Esophagus muscularis mucosa (tissue), 4 donors: ENCODE measurements at regions not wholly inside any gene's neighbourhood (a gene's known extent, or its start where the extent isn't known, plus 50 kb on each side); places are given as distances from the start of the nearest gene placed in this dataset.

Experiments used
- DNase-seq: peaks from one replicate; pipeline ENCODE4 v3.0.0-alpha.2; 2017; ENCODE audit errors: extremely low spot score
- H3K27ac ChIP-seq, 4 donors: fragments of 200-600 bp; sonication (generic); replicated peaks in 1 of 4; 1 replicate in 3 of 4; 2 replicates in 1 of 4; pipeline ENCODE4 v1.5.1; 2016 to 2019; ENCODE audit warnings: mild to moderate bottlenecking in 1 of 4
- H3K27me3 ChIP-seq, 4 donors: fragments of 200-600 bp; sonication (generic); one replicate each; pipeline versions ENCODE4 v1.5.1 to v1.6.0; 2016 to 2019
- H3K36me3 ChIP-seq, 4 donors: fragments of 200-600 bp; sonication (generic); one replicate each; pipeline ENCODE4 v1.5.1; 2016 to 2019
- H3K4me1 ChIP-seq, 4 donors: fragments of 200-600 bp; sonication (generic); one replicate each; pipeline ENCODE4 v1.5.1; 2016 to 2019
- H3K4me3 ChIP-seq, 4 donors: fragments of 200-600 bp; sonication (generic); 1 replicate in 2 of 4; 2 replicates in 2 of 4; pipeline ENCODE4 v1.5.1; 2016 to 2019; ENCODE audit warnings: mild to moderate bottlenecking in 4 of 4, moderate library complexity in 1 of 4
- H3K9me3 ChIP-seq, 4 donors: fragments of 200-600 bp; sonication (generic); 1 replicate in 3 of 4; 2 replicates in 1 of 4; pipeline ENCODE4 v1.5.1; 2016 to 2019
- EP300 ChIP-seq: sonication (generic); formaldehyde crosslinking; IDR thresholded peaks from one replicate; pipeline ENCODE4 v1.6.1; 2017; ENCODE audit warnings: antibody characterized with exemption
- POLR2A ChIP-seq: fragments of 450-650 bp; IDR thresholded peaks from one replicate; pipeline ENCODE4 v1.6.1; 2017; ENCODE audit warnings: antibody characterized with exemption, moderate library complexity, mild to moderate bottlenecking, low read depth
- POLR2AphosphoS5 ChIP-seq, 2 donors: sonication (generic); formaldehyde crosslinking; IDR thresholded peaks; one replicate each; pipeline ENCODE4 v1.6.1; 2017; ENCODE audit warnings: antibody characterized with exemption in 2 of 2
- WGBS: methylation state at CpG from one replicate; pipeline ENCODE4 v1.1.5; 2018; 5-methylcytosine and 5-hydroxymethylcytosine counted together
- intact Hi-C: fragments of 100-400 bp; cut with DNase I; formaldehyde crosslinking; loops from one replicate; pipeline ENCODE4 v1.15.1; 2023
- TF ChIP-seq, protein P1 (sequence below), 3 experiments: fragments of 200-600 bp in 2 of 3; fragments of 450-650 bp in 1 of 3; sonication (generic) in 2 of 3; IDR thresholded peaks; one replicate each; pipeline ENCODE4 v1.5.1; 2017 to 2019; ENCODE audit warnings: antibody characterized with exemption in 3 of 3, mild to moderate bottlenecking in 2 of 3, moderate library complexity in 1 of 3

DNA sequence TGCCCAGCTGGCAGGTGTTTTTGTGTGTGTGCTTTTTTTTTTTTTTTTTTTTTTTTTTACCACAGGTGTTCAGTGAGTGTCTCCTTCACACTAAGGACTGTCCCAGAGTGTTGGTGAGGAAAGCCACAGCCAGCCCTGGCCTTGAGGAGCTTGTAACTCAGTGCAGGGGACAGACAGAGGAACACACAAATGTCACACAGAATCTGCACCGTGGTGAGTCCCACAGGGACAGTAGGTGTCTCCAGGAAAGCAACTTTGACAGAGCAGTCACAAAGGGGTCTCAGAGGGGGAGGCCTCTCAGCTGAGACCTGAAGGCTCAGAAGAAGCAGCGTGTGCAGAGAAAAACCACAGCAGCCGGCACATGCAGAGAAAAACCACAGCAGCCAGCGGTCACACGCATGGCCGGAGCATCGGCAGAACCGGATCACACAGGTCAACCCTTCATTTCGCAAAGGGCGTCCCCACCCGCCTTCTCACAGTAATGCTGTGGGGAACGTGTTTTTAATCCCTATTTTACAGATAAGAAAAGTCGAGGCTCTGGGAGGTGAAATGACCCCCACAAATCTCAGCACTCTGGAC is 101.7 kb upstream of the PRR5 start:
- 81% methylated on average over 13 of the region's 13 CpGs for WGBS
- H3K36me3 ChIP-seq = no peaks in the 10 kb centered on the region
- H3K9me3 ChIP-seq = no peaks in the 10 kb centered on the region
- no peak overlapping the region for H3K27ac ChIP-seq
- no peak for DNase-seq
- H3K27me3 ChIP-seq = peaks cover 0 to 24% (median 0%) of the 10 kb centered on the region in 4 donors
- no peak overlapping the region for H3K4me3 ChIP-seq
- intact Hi-C loops = no loop called here
- H3K4me1 ChIP-seq = peaks cover 0 to 5% (median 0%) of the 10 kb centered on the region in 4 donors
- TF ChIP-seq POLR2A (no peak), POLR2AphosphoS5 (IDR thresholded peaks at IDR 0.05) (no peak), EP300 (no peak)

DNA sequence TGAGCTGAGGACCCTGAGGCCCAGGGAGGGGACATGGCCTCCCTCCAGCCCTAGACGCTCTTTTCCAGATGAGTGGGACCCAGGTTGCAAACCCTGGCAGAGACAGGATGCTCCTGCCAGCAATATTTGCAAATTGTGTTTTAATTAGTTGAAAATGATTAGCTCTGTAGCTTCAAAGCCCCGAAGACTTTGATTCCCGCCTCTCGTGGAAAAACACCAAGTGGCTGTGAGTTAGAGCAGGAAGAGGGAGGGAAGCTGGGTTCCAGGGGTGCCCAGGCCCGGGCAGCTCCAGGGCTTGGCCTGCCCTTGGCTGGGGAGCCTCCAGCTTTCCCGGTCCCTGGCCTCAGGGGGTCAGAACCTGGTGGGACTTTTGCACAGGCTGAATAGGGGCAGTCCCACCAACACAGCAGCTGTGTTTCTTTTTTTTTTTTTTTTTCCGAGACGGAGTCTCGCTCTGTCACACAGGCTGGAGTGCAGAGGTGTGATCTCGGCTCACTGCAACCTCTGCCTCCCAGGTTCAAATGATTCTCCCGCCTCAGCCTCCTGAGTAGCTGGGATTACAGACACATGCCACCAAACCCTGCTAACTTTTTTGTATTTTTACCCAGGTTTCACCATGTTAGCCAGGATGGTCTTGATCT is 101.6 kb upstream of the RTL6 start:
- Histone ChIP-seq H3K4me1 (peaks cover 0 to 5% (median 0%) of the 10 kb centered on the region in 4 donors), H3K27ac (no peak overlapping the region), H3K9me3 (no peaks in the 10 kb centered on the region), H3K27me3 (peaks cover 0 to 26% (median 0%) of the 10 kb centered on the region in 4 donors), H3K4me3 (no peak overlapping the region), H3K36me3 (no peaks in the 10 kb centered on the region)
- no peak for DNase-seq
- intact Hi-C loops = no loop called here
- WGBS = 73% methylated on average over 11 of the region's 11 CpGs
- TF ChIP-seq, protein P1, sequence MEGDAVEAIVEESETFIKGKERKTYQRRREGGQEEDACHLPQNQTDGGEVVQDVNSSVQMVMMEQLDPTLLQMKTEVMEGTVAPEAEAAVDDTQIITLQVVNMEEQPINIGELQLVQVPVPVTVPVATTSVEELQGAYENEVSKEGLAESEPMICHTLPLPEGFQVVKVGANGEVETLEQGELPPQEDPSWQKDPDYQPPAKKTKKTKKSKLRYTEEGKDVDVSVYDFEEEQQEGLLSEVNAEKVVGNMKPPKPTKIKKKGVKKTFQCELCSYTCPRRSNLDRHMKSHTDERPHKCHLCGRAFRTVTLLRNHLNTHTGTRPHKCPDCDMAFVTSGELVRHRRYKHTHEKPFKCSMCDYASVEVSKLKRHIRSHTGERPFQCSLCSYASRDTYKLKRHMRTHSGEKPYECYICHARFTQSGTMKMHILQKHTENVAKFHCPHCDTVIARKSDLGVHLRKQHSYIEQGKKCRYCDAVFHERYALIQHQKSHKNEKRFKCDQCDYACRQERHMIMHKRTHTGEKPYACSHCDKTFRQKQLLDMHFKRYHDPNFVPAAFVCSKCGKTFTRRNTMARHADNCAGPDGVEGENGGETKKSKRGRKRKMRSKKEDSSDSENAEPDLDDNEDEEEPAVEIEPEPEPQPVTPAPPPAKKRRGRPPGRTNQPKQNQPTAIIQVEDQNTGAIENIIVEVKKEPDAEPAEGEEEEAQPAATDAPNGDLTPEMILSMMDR (IDR thresholded peaks at IDR 0.05) = no peak
- TF ChIP-seq POLR2AphosphoS5 (IDR thresholded peaks at IDR 0.05) = no peak
- TF ChIP-seq EP300 = no peak
- no peak for TF ChIP-seq POLR2A

DNA sequence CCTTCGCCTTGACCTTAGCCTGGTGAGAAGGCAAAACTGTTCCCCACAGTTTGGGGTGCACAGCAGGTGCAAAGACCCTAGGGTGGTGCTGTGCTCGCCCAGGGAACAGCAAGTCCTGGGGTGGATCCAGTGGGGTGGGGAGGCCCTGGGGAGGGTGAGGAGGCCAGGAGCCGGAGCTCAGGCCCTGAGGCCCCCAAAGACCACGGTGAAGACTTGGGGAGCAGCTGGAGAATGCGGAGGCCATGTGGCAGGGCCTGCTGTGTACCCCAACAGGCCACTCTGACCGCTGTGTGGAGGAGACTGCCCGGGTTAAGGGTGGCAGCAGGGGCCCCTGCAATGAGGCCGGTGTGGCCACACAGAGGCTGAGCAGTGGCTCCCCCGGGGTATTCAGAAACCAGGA is 101.1 kb upstream of the RTL6 start:
- intact Hi-C loops = no loop called here
- Histone ChIP-seq H3K4me1 (peaks cover 0 to 5% (median 0%) of the 10 kb centered on the region in 4 donors), H3K27ac (no peak overlapping the region), H3K4me3 (no peak overlapping the region), H3K27me3 (peaks cover 0 to 31% (median 0%) of the 10 kb centered on the region in 4 donors), H3K36me3 (no peaks in the 10 kb centered on the region), H3K9me3 (no peaks in the 10 kb centered on the region)
- TF ChIP-seq, protein P1 (IDR thresholded peaks at IDR 0.05) = no peak
- TF ChIP-seq POLR2AphosphoS5 (IDR thresholded peaks at IDR 0.05) (no peak), POLR2A (no peak), EP300 (no peak)
- no peak for DNase-seq
- WGBS = 81% methylated on average over 9 of the region's 9 CpGs

DNA sequence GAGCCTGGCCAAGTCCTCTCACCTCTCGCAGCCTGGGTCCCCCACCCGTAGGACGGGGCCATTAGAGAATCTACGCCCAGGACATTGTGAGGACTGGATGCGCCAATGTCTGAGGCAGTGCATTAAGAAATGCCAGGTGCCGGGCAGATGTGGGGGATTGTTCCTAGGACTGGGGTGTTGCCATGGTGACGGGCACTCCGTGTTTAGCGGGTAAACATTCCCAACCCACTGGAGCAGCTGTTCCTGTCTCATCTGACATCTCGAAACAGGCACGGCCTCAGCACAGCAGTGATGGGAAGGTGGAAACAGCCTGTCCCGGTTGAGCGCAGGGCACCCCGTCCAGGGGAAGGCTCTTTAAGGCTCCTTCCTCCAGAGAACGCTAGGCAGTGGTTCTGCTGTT is 99.6 kb upstream of the RTL6 start:
- Histone ChIP-seq H3K9me3 (no peaks in the 10 kb centered on the region), H3K36me3 (no peaks in the 10 kb centered on the region), H3K4me1 (peaks cover 0 to 5% (median 0%) of the 10 kb centered on the region in 4 donors), H3K4me3 (no peak overlapping the region), H3K27ac (no peak overlapping the region), H3K27me3 (peaks cover 0 to 40% (median 0%) of the 10 kb centered on the region in 4 donors)
- intact Hi-C loops = no loop called here
- TF ChIP-seq EP300 (no peak), POLR2A (no peak), POLR2AphosphoS5 (IDR thresholded peaks at IDR 0.05) (no peak)
- TF ChIP-seq, protein P1 (IDR thresholded peaks at IDR 0.05) = no peak
- WGBS = 86% methylated on average over 12 of the region's 15 CpGs
- DNase-seq = no peak

DNA sequence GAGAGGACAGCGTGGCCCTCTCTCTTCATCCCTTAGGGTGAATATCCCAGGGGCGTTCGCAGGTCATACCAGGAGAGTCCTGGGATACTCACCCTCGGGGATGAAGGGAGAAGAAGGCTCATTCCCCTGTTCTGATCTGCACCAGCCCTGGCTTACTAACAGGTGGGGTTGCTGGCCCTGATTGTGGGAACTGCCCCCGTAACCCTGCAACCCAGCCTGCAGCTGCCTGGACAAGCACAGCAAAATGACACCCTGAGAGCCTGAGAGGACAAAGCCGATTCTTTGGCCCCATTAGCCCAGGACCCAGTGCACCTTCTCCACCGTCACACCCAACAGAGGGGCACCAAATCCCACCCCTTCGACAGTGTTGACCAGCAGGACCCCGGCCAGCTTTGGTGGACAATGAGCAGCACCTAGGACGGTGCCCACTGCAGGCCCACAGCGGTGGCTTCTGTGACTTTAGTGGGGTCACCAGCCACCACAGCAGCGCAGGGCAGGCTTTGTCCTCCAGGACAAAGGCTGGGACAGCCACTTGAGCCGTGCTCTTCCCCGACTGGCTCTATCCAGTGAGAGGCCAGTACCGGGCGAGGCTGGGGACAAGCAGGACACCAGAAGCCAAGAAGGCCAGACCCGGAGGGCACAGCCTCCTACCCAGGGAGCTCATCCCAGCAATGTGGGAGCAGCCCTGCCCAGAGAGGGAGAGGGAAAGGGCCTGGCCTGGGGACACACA is 98.5 kb upstream of the RTL6 start:
- WGBS = 89% methylated on average over 11 of the region's 17 CpGs
- Histone ChIP-seq H3K9me3 (no peaks in the 10 kb centered on the region), H3K36me3 (no peaks in the 10 kb centered on the region), H3K27ac (no peak overlapping the region), H3K4me1 (peaks cover 0 to 5% (median 0%) of the 10 kb centered on the region in 4 donors), H3K27me3 (peaks cover 0 to 33% (median 0%) of the 10 kb centered on the region in 4 donors), H3K4me3 (no peak overlapping the region)
- TF ChIP-seq EP300 = no peak
- no peak for DNase-seq
- intact Hi-C loops = no loop called here
